Breast epithelium (tissue), 4 donors: ENCODE measurements at regions not wholly inside any gene's neighbourhood (a gene's known extent, or its start where the extent isn't known, plus 50 kb on each side); places are given as distances from the start of the nearest gene placed in this dataset.

Experiments used
- DNase-seq, 2 donors: peaks; one replicate each; pipeline ENCODE4 v3.0.0-alpha.2; 2019; ENCODE audit warnings: low spot score in 2 of 2
- H3K27ac ChIP-seq, 2 donors: fragments of 200-600 bp; sonication (generic) in 1 of 2; one replicate each; pipeline ENCODE4 v1.5.1; 2016 to 2019; ENCODE audit warnings: mild to moderate bottlenecking in 1 of 2
- H3K27me3 ChIP-seq, 2 donors: fragments of 200-600 bp; sonication (generic) in 1 of 2; one replicate each; pipeline versions ENCODE4 v1.5.1 to v1.6.0; 2017 to 2019; ENCODE audit warnings: control low read depth in 1 of 2, mild to moderate bottlenecking in 1 of 2
- H3K36me3 ChIP-seq: fragments of 200-600 bp; one replicate; pipeline ENCODE4 v1.5.1; 2019
- H3K4me1 ChIP-seq, 2 donors: fragments of 200-600 bp; sonication (generic); one replicate each; pipeline ENCODE4 v1.5.1; 2016 to 2019; ENCODE audit warnings: control low read depth in 1 of 2
- H3K4me3 ChIP-seq, 3 donors: fragments of 200-600 bp; sonication (generic); 1 replicate in 2 of 3; 2 replicates in 1 of 3; pipeline ENCODE4 v1.5.1; 2016 to 2019; ENCODE audit warnings: mild to moderate bottlenecking in 3 of 3, moderate library complexity in 2 of 3
- H3K9me3 ChIP-seq, 2 donors: fragments of 200-600 bp; sonication (generic) in 1 of 2; one replicate each; pipeline ENCODE4 v1.5.1; 2016 to 2019; ENCODE audit warnings: control low read depth in 1 of 2
- CTCF ChIP-seq, 3 donors: fragments of 450-650 bp; IDR thresholded peaks; one replicate each; pipeline ENCODE4 v1.5.1; 2016 to 2017; ENCODE audit warnings: antibody characterized with exemption in 3 of 3, mild to moderate bottlenecking in 3 of 3, moderate library complexity in 3 of 3
- POLR2A ChIP-seq: fragments of 450-650 bp; IDR thresholded peaks from one replicate; pipeline ENCODE4 v1.6.1; 2016; ENCODE audit warnings: antibody characterized with exemption, mild to moderate bottlenecking, moderate library complexity
- POLR2AphosphoS5 ChIP-seq, 3 donors: sonication (generic); formaldehyde crosslinking; IDR thresholded peaks; one replicate each; pipeline ENCODE4 v1.6.1; 2017; ENCODE audit warnings: antibody characterized with exemption in 3 of 3
- intact Hi-C: fragments of 100-400 bp; cut with DNase I; formaldehyde crosslinking; loops from one replicate; pipeline ENCODE4 v1.15.1; 2023; ENCODE audit warnings: low total_unique reads

GRCh38 chr4:160701671-160702070 lies 1462.1 kb downstream of the FSTL5 start:
- DNase-seq: no peak
- Histone ChIP-seq H3K4me3 (no peak overlapping the region), H3K27me3 (no peaks in the 10 kb centered on the region), H3K9me3 (no peaks in the 10 kb centered on the region), H3K4me1 (no peaks in the 10 kb centered on the region), H3K36me3 (no peaks in the 10 kb centered on the region), H3K27ac (no peak overlapping the region)
- TF ChIP-seq POLR2AphosphoS5 (IDR thresholded peaks at IDR 0.05) (no peak), POLR2A (no peak)
- intact Hi-C loops: no loop called here

- no peaks in the 10 kb centered on the region for H3K27me3 ChIP-seq
- H3K36me3 ChIP-seq: no peaks in the 10 kb centered on the region
- no peak overlapping the region for H3K27ac ChIP-seq
- no peaks in the 10 kb centered on the region for H3K4me1 ChIP-seq
- intact Hi-C loops: no loop called here
- TF ChIP-seq POLR2A (no peak), CTCF (IDR thresholded peaks at IDR 0.05) (no peak), POLR2AphosphoS5 (IDR thresholded peaks at IDR 0.05) (no peak)
- no peaks in the 10 kb centered on the region for H3K9me3 ChIP-seq
- DNase-seq: no peak
- no peak overlapping the region for H3K4me3 ChIP-seq
These were observed 1454.8 kb downstream of the FSTL5 start for GRCh38 chr4:160709026-160709425.

- DNase-seq: no peak
- intact Hi-C loops: no loop called here
- no peak overlapping the region for H3K27ac ChIP-seq
- H3K9me3 ChIP-seq: no peaks in the 10 kb centered on the region
- no peak overlapping the region for H3K4me3 ChIP-seq
- H3K4me1 ChIP-seq: no peaks in the 10 kb centered on the region
- no peaks in the 10 kb centered on the region for H3K27me3 ChIP-seq
- no peaks in the 10 kb centered on the region for H3K36me3 ChIP-seq
- TF ChIP-seq POLR2AphosphoS5 (IDR thresholded peaks at IDR 0.05) (no peak), POLR2A (no peak), CTCF (IDR thresholded peaks at IDR 0.05) (no peak)
These were observed 1454.3 kb downstream of the FSTL5 start for GRCh38 chr4:160709546-160709945.

- intact Hi-C loops: no loop called here
These were observed 1447.2 kb downstream of the FSTL5 start for GRCh38 chr4:160716551-160716950.

GRCh38 chr4:160717848-160718247 lies 1446.0 kb downstream of the FSTL5 start:
- intact Hi-C loops: no loop called here
- no peak overlapping the region for H3K4me3 ChIP-seq
- no peak for DNase-seq
- H3K9me3 ChIP-seq: no peaks in the 10 kb centered on the region
- no peaks in the 10 kb centered on the region for H3K36me3 ChIP-seq
- TF ChIP-seq POLR2A (no peak), CTCF (IDR thresholded peaks at IDR 0.05) (no peak), POLR2AphosphoS5 (IDR thresholded peaks at IDR 0.05) (no peak)
- no peak overlapping the region for H3K27ac ChIP-seq
- no peaks in the 10 kb centered on the region for H3K4me1 ChIP-seq
- no peaks in the 10 kb centered on the region for H3K27me3 ChIP-seq

More at GRCh38 chr4:160716551-160716950, 1447.2 kb downstream of the FSTL5 start:
- Histone ChIP-seq H3K9me3 (no peaks in the 10 kb centered on the region), H3K27me3 (no peaks in the 10 kb centered on the region), H3K36me3 (no peaks in the 10 kb centered on the region), H3K4me1 (no peaks in the 10 kb centered on the region), H3K4me3 (no peak overlapping the region), H3K27ac (no peak overlapping the region)
- no peak for TF ChIP-seq CTCF (IDR thresholded peaks at IDR 0.05)
- no peak for TF ChIP-seq POLR2AphosphoS5 (IDR thresholded peaks at IDR 0.05)
- TF ChIP-seq POLR2A: no peak
- no peak for DNase-seq

GRCh38 chr4:160724063-160724462 lies 1439.7 kb downstream of the FSTL5 start:
- Histone ChIP-seq H3K9me3 (no peaks in the 10 kb centered on the region), H3K27ac (no peak overlapping the region), H3K27me3 (no peaks in the 10 kb centered on the region), H3K4me3 (no peak overlapping the region), H3K4me1 (no peaks in the 10 kb centered on the region), H3K36me3 (no peaks in the 10 kb centered on the region)
- no peak for DNase-seq
- no peak for TF ChIP-seq POLR2AphosphoS5 (IDR thresholded peaks at IDR 0.05)
- TF ChIP-seq POLR2A: no peak
- TF ChIP-seq CTCF (IDR thresholded peaks at IDR 0.05): no peak
- intact Hi-C loops: no loop called here
